ENCODE measurements at regions not wholly inside any gene's neighbourhood (a gene's known extent, or its start where the extent isn't known, plus 50 kb on each side); places are given as distances from the start of the nearest gene placed in this dataset.

- H3K4me3 ChIP-seq (ENCODE audit: extremely low read depth in 1 of 4, insufficient read depth in 2 of 4, low read depth in 3 of 4, low read length in 4 of 4): no peak overlapping the region
- H2BK12ac ChIP-seq (ENCODE audit: low read depth, low read length): no peak overlapping the region
- no peak overlapping the region for H3K4me2 ChIP-seq (ENCODE audit: insufficient read depth in 1 of 2, low read depth in 2 of 2, low read length in 2 of 2)
- POLR2A ChIA-PET (ENCODE audit: partially characterized antibody): interaction anchor here (0.6 kb wide), 1 partner anchor 1915 kb away, joined by 3 read pairs; no protein-coding TSS in a partner anchor
- no peak overlapping the region for H3K14ac ChIP-seq (ENCODE audit: insufficient read length)
- H3K79me1 ChIP-seq (ENCODE audit: low read depth, low read length): no peaks in the 10 kb centered on the region
- no peak overlapping the region for H4K5ac ChIP-seq (ENCODE audit: insufficient read length, low read depth, low read length)
- no peak overlapping the region for H4K8ac ChIP-seq (ENCODE audit: extremely low read depth, insufficient read depth, low read length)
- no peak overlapping the region for H2BK15ac ChIP-seq (ENCODE audit: low read length)
- no peaks in the 10 kb centered on the region for H3K9me3 ChIP-seq (ENCODE audit: insufficient read depth in 2 of 2, low read depth in 1 of 2, low read length in 1 of 2)
- no peaks in the 10 kb centered on the region for H3K23me2 ChIP-seq (ENCODE audit: low read depth, low read length)
- H3K4ac ChIP-seq (replicated peaks; ENCODE audit: insufficient read length, low read depth, low read length): no peak overlapping the region
- H3K27me3 ChIP-seq (replicated peaks in 1 of 4; ENCODE audit: control insufficient read depth in 3 of 4, extremely low read depth in 1 of 4, insufficient read depth in 3 of 4, low read length in 3 of 4): no peaks in the 10 kb centered on the region
- no peaks in the 10 kb centered on the region for H3K4me1 ChIP-seq (replicated peaks in 1 of 4; ENCODE audit: control insufficient read depth in 3 of 4, insufficient read depth in 4 of 4, low read length in 3 of 4)
- CTCF ChIA-PET (ENCODE audit: partially characterized antibody): interaction anchor here (0.8 to 1.9 kb wide), 2 partner anchors 14 to 22 kb away, joined by 3 to 6 read pairs; no protein-coding TSS in a partner anchor
- no peak overlapping the region for H3K23ac ChIP-seq (ENCODE audit: insufficient read length)
- H3K18ac ChIP-seq (ENCODE audit: extremely low read depth, low read length): no peak overlapping the region
- no peak overlapping the region for H2BK20ac ChIP-seq (ENCODE audit: low read length)
- WGBS, 2 experiments (ENCODE audit: extremely low coverage in 1 of 2, insufficient coverage in 1 of 2, insufficient read length in 1 of 2, insufficient replicate concordance in 2 of 2, low coverage in 1 of 2, low lambda C conversion rate in 2 of 2, missing lambda C conversion rate in 1 of 2): 91% methylated on average over 3 of the region's 3 CpGs; no CpG with 5 or more reads in 1 of the 2 experiments
- no peak overlapping the region for H2AFZ ChIP-seq (ENCODE audit: low read length)
- H2BK5ac ChIP-seq (ENCODE audit: low read depth, low read length): no peak overlapping the region
- DNase-seq (ENCODE audit: low read depth in 1 of 2, low spot score in 2 of 2): no peak
- H2AK5ac ChIP-seq (ENCODE audit: low read depth, low read length): no peak overlapping the region
- H4K20me1 ChIP-seq (replicated peaks in 1 of 2; ENCODE audit: control insufficient read depth in 1 of 2, insufficient read depth in 2 of 2, low read length in 2 of 2): no peaks in the 10 kb centered on the region
- H2BK120ac ChIP-seq (replicated peaks; ENCODE audit: low read depth, low read length): no peak overlapping the region
- no peak overlapping the region for H4K91ac ChIP-seq (replicated peaks; ENCODE audit: insufficient read length, low read length)
- H3K79me2 ChIP-seq (ENCODE audit: control insufficient read depth in 1 of 2, insufficient read depth in 2 of 2, low read length in 2 of 2): no peaks in the 10 kb centered on the region
- no peak overlapping the region for H3K9ac ChIP-seq (replicated peaks in 1 of 4; ENCODE audit: extremely low read depth in 1 of 4, low read depth in 3 of 4, low read length in 3 of 4)
- H3K27ac ChIP-seq (ENCODE audit: low read depth, low read length): no peak overlapping the region
- FAIRE-seq: no peak
- no peaks in the 10 kb centered on the region for H3K36me3 ChIP-seq (ENCODE audit: control insufficient read depth in 2 of 4, insufficient read depth in 4 of 4, low read length in 3 of 4)
- H3K56ac ChIP-seq (replicated peaks; ENCODE audit: insufficient read length, low read depth, low read length): no peak overlapping the region
- TF ChIP-seq TCF12 (IDR thresholded peaks at IDR 0.05; ENCODE audit: low read depth, low read length) (no peak), ZNF274 (IDR thresholded peaks at IDR 0.05; ENCODE audit: borderline replicate concordance, extremely low read depth, low read length) (no peak), RFX5 (IDR thresholded peaks at IDR 0.05; ENCODE audit: borderline replicate concordance, low read depth, low read length) (no peak), POLR2AphosphoS5 (IDR thresholded peaks at IDR 0.05; ENCODE audit: low read depth, low read length) (no peak), TBP (IDR thresholded peaks at IDR 0.05; ENCODE audit: low read depth, low read length) (no peak), CBX8 (IDR thresholded peaks at IDR 0.05; ENCODE audit: borderline replicate concordance, low read depth, low read length) (no peak), HDAC2 (IDR thresholded peaks at IDR 0.05; ENCODE audit: borderline replicate concordance in 1 of 2, low read depth in 2 of 2, low read length in 2 of 2) (no peak), SIN3A (conservative IDR thresholded peaks at IDR 0.05 in 1 of 2, IDR thresholded peaks at IDR 0.05 in 1 of 2; ENCODE audit: low read depth in 1 of 2, low read length in 2 of 2) (no peak), KDM1A (IDR thresholded peaks at IDR 0.05; ENCODE audit: borderline replicate concordance, low read length) (no peak), RXRA (IDR thresholded peaks at IDR 0.05; ENCODE audit: insufficient read depth, low read depth, low read length) (no peak), YY1 (IDR thresholded peaks at IDR 0.05; ENCODE audit: low read depth, low read length) (no peak), ATF2 (IDR thresholded peaks at IDR 0.05; ENCODE audit: low read length) (no peak), EP300 (IDR thresholded peaks at IDR 0.05; ENCODE audit: borderline replicate concordance in 1 of 2, low read depth in 2 of 2, low read length in 2 of 2) (no peak)
These were observed 585.8 kb downstream of the BCL11A start for GRCh38 chr2:59967691-59968090.
